Vagina (tissue), 2 donors: ENCODE measurements at regions not wholly inside any gene's neighbourhood (a gene's known extent, or its start where the extent isn't known, plus 50 kb on each side); places are given as distances from the start of the nearest gene placed in this dataset.

Source experiments
- POLR2A ChIP-seq, 2 donors: fragments of 450-650 bp; IDR thresholded peaks; one replicate each; pipeline ENCODE4 v1.6.1; 2017; ENCODE audit warnings: antibody characterized with exemption in 2 of 2, mild to moderate bottlenecking in 2 of 2, moderate library complexity in 2 of 2
- TF ChIP-seq, protein P1 (sequence below), 3 experiments: fragments of 450-650 bp in 2 of 3; fragments of 200-600 bp in 1 of 3; sonication (generic) in 1 of 3; IDR thresholded peaks; one replicate each; pipeline ENCODE4 v1.5.1; 2017 to 2019; ENCODE audit warnings: antibody characterized with exemption in 3 of 3, mild to moderate bottlenecking in 2 of 3, moderate library complexity in 2 of 3

DNA sequence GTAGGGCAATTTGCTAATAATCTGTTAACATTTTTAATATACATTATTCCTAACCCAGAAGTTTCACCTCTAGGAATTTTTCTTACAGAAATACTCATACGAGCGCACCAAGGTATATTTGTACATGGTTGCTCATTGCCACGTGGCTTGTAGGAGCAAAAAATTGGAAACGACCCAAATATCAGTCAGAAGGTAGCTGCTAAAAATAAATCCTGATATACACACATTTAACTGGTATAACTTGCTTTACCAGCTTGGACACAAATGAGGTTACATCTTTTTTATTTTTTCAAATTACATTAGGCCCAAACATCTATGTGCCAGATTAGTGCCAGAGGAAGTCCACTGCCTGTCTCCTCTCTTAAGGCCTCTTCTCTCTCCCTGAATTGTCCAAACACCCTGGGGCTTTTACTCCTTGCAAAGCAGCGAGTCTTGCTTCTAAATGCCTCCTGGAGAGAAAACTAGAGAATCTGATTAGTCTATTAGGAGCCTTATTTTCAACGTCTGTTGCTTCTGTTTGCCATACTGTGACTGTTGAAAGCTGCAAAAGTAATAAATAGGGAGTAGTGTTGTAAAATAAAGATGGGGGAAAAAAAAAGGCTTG, 92.0 kb upstream of the SSBP2 start:
- TF ChIP-seq, protein P1, sequence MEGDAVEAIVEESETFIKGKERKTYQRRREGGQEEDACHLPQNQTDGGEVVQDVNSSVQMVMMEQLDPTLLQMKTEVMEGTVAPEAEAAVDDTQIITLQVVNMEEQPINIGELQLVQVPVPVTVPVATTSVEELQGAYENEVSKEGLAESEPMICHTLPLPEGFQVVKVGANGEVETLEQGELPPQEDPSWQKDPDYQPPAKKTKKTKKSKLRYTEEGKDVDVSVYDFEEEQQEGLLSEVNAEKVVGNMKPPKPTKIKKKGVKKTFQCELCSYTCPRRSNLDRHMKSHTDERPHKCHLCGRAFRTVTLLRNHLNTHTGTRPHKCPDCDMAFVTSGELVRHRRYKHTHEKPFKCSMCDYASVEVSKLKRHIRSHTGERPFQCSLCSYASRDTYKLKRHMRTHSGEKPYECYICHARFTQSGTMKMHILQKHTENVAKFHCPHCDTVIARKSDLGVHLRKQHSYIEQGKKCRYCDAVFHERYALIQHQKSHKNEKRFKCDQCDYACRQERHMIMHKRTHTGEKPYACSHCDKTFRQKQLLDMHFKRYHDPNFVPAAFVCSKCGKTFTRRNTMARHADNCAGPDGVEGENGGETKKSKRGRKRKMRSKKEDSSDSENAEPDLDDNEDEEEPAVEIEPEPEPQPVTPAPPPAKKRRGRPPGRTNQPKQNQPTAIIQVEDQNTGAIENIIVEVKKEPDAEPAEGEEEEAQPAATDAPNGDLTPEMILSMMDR (IDR thresholded peaks at IDR 0.05) = no peak
- no peak for TF ChIP-seq POLR2A (IDR thresholded peaks at IDR 0.05)
